ENCODE measurements at regions not wholly inside any gene's neighbourhood (a gene's known extent, or its start where the extent isn't known, plus 50 kb on each side); places are given as distances from the start of the nearest gene placed in this dataset.

- DNase-seq (ENCODE audit: low read depth in 2 of 2): no peak
These were observed 89.9 kb downstream of the TSEN15 start for GRCh38 chr1:184141361-184141880.

DNA sequence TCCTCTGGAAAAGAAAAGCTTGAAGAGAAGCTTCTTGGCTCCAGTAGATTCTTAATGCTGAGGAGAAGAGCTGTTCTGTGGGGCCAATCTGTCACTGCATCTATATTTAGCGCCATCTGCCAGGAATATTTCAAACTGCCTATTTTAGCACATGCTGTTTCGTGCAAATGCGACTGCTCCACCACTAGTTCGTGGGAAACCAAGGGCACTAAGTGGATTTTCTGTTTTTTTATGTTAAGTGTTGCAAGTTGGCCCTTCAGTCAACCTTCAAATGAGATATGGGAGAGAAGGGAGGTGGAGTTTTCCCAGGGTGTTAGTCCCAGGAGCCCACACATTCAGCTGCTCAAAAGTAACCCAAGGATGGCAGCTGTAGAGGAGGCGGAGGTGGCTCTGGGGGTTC lies 91.9 kb downstream of the TSEN15 start:
- no peak for DNase-seq (ENCODE audit: low read depth in 2 of 2)

DNA sequence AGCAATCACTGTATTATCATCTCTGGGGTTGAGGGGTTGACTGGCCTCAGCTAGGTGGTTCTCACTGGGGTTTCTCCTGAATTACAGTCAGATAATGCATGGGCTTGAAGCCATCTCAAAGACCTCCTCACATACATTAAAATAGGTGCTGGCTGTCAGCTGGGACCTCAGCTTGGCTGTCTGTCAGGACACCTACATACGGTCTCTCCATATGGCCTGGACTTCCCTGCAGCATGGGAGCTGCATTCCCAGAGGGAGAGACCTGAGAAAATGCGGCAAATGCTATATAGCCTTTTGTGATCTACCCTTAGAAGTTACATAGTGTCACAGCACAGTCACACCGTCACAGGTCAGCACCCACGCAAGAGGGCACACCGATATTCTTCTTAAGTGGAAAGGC lies 93.6 kb downstream of the TSEN15 start:
- DNase-seq (ENCODE audit: low read depth in 2 of 2): no peak

DNA sequence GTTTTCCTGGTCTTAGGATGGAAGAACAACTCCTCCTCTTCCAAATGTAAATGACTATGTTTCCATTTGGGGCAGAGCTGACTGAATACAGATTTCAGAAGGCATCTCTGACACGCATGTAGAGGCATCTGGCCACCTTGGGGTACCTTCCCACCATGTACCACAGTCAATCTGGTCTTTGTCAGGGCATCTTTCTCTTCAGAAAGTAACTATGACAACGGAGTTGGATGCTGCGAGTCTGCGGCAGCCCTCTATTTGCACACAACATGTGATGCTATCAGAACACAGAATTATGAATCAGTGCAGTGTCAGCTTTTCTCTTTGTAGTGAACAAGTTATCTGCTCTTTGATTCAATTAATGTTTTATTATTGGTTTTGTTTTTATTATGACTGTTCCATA lies 94.7 kb downstream of the TSEN15 start:
- DNase-seq (ENCODE audit: low read depth in 2 of 2): no peak

GRCh38 chr1:184150776-184151531 lies 99.4 kb downstream of the TSEN15 start:
- DNase-seq (ENCODE audit: low read depth in 2 of 2): no peak

GRCh38 chr1:184152434-184152898 lies 100.9 kb downstream of the TSEN15 start:
- no peak for DNase-seq (ENCODE audit: low read depth in 2 of 2)

DNA sequence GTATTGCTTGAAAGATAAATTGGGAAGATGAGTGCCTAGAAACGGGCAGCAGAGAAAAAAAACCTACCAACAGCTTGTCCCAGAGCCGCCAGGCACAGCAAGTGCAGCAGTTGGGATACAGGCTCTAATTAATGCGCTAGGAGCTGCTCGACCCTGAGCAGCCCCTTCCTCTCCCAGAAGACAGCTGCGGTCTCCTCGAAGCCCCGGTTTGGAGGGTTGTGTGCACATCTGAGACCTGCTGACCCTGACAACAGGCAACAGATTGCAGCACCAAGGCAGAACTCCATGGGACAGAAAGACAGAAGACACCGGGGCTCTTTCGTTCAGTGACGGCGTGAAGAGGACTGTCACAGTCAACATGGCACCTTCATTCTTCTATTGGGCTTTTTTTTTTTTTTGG lies 101.4 kb downstream of the TSEN15 start:
- DNase-seq (ENCODE audit: low read depth in 2 of 2): no peak

DNA sequence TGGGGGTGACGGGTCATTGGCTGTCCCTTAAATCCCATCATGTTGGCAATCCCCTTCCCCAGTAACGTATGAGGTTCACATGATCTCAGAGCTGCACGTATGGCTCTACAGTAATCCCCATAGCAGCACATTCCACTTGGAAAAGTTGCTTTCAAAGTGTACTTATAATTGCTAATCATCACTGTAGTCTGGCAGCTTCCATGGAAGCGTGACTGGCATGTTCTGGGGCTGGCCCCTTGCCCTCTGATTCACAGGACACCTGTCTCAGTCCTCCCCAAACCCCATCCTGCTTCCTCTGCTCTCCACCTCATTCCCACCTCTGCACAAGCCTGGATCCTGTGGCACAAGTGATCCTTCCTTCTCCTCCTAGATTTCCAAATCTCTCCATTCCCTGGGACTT lies 102.2 kb downstream of the TSEN15 start:
- no peak for DNase-seq (ENCODE audit: low read depth in 2 of 2)

DNA sequence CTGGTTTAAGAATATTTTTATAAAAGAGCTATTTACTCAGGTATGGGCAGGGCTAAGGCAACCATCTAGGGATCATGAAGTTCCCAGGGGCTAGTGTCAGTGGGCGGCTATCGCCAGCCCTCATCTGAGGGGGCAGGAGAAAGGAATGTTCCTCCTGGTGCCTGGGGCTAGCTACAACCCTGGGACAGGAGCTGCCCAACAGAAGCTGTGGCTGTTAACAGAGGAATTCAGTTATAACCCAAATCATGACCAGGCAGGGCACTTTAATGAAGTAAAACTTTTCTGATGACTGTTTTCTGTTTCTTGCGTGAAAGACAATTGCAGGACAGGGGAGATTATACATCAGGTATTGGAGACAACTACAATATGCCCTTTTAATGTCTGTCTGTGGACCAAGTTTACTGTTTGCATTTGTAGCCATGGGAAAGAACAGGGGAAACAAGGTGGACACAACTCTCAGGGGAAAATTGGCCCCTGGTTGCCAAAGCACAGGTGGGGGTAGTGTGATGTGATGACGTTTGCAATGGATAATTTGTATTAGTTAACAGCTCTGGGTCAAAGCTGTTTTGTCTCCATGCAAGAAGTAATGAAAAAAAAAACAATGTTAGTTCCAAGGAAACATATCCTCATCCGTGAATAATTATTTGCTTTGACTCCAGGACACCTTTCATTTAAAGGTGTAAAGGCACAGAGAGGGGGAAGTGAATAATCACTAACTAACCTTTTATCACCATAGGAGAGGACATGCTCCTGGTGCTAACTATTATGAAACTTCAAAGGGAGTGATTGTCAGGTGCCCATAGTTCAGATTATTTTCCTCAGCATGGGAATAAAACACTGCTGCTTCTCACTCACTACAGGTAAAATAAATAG lies 105.2 kb downstream of the TSEN15 start:
- DNase-seq (ENCODE audit: low read depth in 2 of 2): no peak

GRCh38 chr1:184157394-184157742 lies 105.8 kb downstream of the TSEN15 start:
- no peak for DNase-seq (ENCODE audit: low read depth in 2 of 2)

DNA sequence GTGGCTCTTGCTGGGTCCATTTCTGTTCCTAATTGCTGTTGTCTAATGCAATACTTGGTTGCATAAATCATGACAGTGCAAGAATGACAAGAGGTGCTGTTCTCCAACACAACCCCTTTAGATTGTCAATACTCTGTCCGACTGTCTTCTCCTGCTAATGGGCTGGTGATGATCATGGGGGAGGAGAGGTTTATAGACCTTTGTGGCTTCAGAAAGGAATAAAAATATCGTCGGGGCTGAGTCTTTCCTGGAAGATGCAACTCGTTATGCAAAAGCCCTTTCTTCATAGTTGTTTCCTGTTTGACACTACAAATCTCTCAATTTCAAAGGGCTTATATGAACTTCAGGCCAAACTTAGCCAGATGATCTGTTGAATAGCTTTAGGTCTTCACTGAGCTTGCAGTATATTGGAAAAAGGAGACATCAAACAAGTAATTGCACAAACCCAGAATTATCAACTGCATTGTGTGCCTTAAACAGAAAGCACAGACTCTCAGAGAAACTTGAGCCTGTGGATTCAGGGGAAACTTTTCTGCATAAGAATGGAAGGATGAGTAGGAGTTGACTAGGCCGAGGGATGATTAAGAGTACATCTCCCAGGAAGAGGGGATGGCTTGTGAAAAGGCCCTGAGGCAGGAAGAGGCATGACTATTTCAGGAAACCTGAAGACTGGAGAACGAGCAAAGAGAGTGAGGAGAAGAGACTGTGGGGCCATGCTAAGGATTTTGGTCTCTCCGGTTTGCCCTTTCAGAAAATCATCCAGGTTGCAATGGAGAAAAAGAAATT lies 107.6 kb downstream of the TSEN15 start:
- DNase-seq (ENCODE audit: low read depth in 2 of 2): no peak

DNA sequence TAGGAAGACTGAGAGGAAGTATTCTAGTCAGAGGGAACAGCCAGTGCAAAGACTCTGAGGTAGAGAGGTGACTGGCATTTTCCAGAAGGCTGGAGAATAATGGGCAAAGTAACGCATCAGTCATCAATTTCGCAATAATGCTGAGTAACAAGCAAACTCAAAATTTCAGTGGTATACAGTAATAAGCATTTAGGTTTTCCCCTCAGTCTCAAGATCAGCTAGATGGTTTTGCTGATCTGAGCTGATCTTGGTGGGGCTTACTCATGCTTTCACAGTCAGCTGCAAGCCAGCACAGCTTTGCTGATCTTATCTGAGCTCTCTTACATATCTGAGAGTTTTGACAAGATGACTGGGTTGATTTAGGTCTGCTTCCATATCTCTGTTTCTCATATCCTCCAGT lies 108.7 kb downstream of the TSEN15 start:
- peak in 1 of 2 donors; percentile 7 for DNase-seq (ENCODE audit: low read depth in 2 of 2)

DNA sequence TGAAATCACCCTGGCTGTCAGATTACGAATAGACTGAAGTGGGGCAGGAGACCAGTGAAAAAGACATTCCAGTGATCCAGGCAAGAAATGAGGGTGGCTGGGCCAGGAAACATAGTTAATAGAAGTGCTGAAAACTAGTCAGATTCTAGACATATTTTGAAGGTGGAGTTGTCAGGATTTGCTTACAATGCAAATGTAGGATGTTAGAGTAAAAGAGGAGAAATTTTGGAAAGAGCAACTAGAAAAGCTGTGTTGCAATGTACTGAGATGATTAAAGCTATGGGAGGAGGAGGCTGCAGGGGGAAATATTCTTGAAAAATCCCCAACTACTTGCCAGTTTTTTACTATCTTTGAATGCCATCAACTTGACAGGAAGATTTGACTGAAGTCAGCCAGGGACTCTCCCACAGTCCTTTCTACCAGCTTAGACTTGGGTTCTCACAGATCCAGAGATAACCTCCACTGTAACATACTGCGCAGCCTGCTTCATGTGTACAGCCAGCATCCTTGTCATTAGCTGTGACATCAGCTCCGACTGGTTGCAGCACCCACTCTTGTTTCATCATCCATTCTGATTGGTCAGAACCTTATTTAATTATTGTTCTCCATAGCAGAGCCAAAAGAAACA lies 109.7 kb downstream of the TSEN15 start:
- no peak for DNase-seq (ENCODE audit: low read depth in 2 of 2)

DNA sequence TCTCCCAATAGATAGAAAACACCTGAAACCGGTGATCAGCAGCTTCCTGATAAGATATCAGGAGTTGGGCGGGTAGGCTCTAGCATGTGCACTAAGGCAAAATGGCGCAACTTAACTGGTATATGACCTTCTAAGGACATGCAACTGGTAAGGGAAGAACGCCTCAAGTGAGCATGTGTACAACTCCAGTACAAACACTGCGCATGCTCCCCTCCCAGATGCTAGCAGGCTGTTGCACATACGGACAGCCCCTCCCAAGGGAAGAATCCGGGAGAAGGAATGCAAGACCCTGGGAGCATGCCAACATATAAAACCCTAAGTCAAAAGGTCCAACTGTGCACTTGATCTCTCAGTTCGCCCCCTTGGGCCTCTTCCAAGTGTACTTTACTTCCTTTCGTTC lies 110.8 kb downstream of the TSEN15 start:
- DNase-seq (ENCODE audit: low read depth in 2 of 2): no peak

- DNase-seq (ENCODE audit: low read depth in 2 of 2): no peak
These were observed 112.3 kb downstream of the TSEN15 start for GRCh38 chr1:184163674-184164465.

DNA sequence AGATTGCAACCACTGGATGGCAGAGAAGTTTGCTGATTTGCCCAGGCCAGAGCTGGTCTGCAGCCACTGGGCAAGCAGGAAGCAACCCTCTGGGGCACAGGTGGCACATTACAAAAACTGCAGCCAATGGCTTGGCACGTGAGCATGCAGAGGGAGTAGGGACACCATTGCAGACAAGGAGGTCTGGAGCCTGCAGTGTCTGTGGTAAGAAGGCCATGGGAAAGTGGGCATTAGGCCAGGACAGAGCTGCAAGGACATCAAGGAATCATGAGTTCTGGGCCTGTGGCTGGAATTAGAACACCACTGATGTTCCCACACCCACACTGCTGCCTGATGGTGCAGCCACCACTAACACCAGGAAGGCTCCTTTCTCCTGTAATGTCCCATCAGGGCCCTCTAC lies 113.0 kb downstream of the TSEN15 start:
- DNase-seq (ENCODE audit: low read depth in 2 of 2): no peak

- DNase-seq (ENCODE audit: low read depth in 2 of 2): no peak
These were observed 115.0 kb downstream of the TSEN15 start for GRCh38 chr1:184166485-184166884.

DNA sequence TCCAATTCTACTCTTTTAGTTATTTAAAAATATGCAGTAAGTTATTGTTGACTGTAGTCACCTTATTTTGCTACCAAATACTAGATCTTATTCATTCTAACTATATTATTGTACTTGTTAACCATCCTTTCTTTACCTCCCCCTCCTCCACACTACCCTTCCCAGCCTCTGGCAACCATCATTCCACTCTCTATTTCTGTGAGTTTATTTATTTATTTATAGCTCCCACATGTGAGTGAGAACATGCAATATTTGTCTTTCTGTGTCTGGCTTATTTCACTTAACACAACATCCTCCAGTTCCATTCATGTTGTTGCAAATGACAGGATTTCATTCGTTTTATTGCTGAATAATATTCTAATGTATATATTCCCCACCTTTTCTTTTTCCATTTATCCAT lies 115.8 kb downstream of the TSEN15 start:
- DNase-seq (ENCODE audit: low read depth in 2 of 2): no peak

DNA sequence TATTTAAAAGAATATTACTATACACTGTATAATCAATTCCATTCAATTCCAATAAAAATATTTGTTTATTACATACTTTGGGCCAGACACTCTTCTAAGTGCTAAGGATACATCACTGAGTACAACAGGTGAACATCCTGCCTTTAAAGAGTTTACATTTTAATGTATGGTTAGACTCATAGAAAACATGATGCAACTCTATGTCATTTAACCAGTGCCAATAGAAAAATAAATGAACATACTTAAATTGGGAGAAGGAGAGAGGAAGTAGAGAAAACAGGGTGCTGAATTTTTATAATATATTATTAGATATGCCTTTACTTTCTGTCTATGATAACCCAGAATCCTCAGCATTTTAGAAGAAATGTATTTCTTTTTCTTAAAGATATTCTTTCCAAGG lies 119.2 kb downstream of the TSEN15 start:
- no peak for DNase-seq (ENCODE audit: low read depth in 2 of 2)

DNA sequence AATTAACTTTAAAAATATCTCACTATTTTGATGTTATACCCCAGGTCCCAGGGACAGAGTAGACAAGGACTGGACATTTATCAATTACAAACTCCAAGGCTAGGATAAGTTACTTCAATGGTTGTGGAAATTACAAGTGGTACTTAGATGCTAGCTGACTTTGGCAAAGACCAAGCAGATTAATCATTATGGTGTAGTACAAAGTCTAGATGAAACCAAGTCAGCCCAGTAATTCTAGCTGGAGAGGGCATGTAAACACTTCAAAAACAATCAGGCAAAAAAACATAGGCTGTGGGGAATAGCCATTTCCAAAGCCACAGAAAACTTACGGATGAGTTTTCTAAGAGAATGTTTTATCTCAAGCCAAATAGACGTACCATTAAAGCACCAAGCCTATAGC lies 124.5 kb downstream of the TSEN15 start:
- no peak for DNase-seq (ENCODE audit: low read depth in 2 of 2)

- DNase-seq (ENCODE audit: low read depth in 2 of 2): no peak
These were observed 129.5 kb downstream of the TSEN15 start for GRCh38 chr1:184181044-184181443.
